PC-3 (cell line): ENCODE measurements at regions not wholly inside any gene's neighbourhood (a gene's known extent, or its start where the extent isn't known, plus 50 kb on each side); places are given as distances from the start of the nearest gene placed in this dataset.

ENCODE experiments used
- EZH2 ChIP-seq: fragments of 300-600 bp; sonication (generic); IDR thresholded peaks from one replicate; pipeline ENCODE4 v1.6.1; 2017; ENCODE audit warnings: antibody characterized with exemption, mild to moderate bottlenecking, low read length; ENCODE audit not compliant: unreplicated experiment
- EZH2phosphoT487 ChIP-seq: fragments of 300-600 bp; sonication (generic); IDR thresholded peaks from 2 replicates; pipeline ENCODE4 v1.6.1; 2018; ENCODE audit warnings: mild to moderate bottlenecking, antibody characterized with exemption, low read length, borderline replicate concordance
- TF ChIP-seq, protein P1 (sequence below): fragments of 300-600 bp; sonication (generic); conservative IDR thresholded peaks from 2 replicates; pipeline ENCODE4 v1.5.1; 2017; ENCODE audit warnings: antibody characterized with exemption, low read depth, mild to moderate bottlenecking, low read length

- TF ChIP-seq, protein P1, sequence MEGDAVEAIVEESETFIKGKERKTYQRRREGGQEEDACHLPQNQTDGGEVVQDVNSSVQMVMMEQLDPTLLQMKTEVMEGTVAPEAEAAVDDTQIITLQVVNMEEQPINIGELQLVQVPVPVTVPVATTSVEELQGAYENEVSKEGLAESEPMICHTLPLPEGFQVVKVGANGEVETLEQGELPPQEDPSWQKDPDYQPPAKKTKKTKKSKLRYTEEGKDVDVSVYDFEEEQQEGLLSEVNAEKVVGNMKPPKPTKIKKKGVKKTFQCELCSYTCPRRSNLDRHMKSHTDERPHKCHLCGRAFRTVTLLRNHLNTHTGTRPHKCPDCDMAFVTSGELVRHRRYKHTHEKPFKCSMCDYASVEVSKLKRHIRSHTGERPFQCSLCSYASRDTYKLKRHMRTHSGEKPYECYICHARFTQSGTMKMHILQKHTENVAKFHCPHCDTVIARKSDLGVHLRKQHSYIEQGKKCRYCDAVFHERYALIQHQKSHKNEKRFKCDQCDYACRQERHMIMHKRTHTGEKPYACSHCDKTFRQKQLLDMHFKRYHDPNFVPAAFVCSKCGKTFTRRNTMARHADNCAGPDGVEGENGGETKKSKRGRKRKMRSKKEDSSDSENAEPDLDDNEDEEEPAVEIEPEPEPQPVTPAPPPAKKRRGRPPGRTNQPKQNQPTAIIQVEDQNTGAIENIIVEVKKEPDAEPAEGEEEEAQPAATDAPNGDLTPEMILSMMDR: peak; percentile 60
- TF ChIP-seq EZH2 (no peak), EZH2phosphoT487 (no peak)
These were observed 334.0 kb upstream of the FLRT2 start for GRCh38 chr14:85195872-85196477.
